ENCODE measurements at regions not wholly inside any gene's neighbourhood (a gene's known extent, or its start where the extent isn't known, plus 50 kb on each side); places are given as distances from the start of the nearest gene placed in this dataset.

DNA sequence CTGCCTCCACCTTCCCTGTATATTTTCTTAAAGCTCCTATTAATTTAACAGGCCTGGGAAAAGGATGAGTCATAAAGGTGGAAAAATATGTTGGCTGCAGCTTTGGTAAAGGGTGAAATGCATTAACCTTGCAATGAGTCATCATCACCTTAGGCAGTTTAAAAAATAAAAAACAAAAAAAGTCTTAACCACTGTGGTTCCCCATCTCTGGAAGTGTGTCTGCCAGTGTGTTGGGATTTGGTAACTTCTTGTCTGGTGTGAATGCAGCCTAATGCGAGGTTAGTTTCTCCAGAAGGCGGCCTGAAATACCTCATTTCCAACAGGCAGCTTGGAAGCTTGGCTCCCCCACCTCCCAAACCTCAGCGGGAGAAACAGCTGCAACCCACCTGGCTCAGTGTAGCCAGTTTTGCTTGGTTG, 265.3 kb upstream of the GAS1 start:
- H3K27ac Mint-ChIP-seq = no peak overlapping the region
- peaks cover 14% of the 10 kb centered on the region for H3K4me1 Mint-ChIP-seq (ENCODE audit: unreplicated experiment)
- DNase-seq (ENCODE audit: extremely low spot score, unreplicated experiment) = no peak
- peaks cover 17% of the 10 kb centered on the region for H3K27me3 Mint-ChIP-seq
- no peaks in the 10 kb centered on the region for H3K36me3 Mint-ChIP-seq
- no peak overlapping the region for H3K4me3 Mint-ChIP-seq
- H3K9me3 Mint-ChIP-seq = no peaks in the 10 kb centered on the region
- TF ChIP-seq, protein P1, sequence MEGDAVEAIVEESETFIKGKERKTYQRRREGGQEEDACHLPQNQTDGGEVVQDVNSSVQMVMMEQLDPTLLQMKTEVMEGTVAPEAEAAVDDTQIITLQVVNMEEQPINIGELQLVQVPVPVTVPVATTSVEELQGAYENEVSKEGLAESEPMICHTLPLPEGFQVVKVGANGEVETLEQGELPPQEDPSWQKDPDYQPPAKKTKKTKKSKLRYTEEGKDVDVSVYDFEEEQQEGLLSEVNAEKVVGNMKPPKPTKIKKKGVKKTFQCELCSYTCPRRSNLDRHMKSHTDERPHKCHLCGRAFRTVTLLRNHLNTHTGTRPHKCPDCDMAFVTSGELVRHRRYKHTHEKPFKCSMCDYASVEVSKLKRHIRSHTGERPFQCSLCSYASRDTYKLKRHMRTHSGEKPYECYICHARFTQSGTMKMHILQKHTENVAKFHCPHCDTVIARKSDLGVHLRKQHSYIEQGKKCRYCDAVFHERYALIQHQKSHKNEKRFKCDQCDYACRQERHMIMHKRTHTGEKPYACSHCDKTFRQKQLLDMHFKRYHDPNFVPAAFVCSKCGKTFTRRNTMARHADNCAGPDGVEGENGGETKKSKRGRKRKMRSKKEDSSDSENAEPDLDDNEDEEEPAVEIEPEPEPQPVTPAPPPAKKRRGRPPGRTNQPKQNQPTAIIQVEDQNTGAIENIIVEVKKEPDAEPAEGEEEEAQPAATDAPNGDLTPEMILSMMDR (conservative IDR thresholded peaks at IDR 0.05) = no peak

GRCh38 chr9:87213948-87214347, 266.6 kb upstream of the GAS1 start:
- Mint-ChIP-seq H3K4me3 (no peak overlapping the region), H3K27ac (no peak overlapping the region), H3K4me1 (ENCODE audit: unreplicated experiment) (peaks cover 14% of the 10 kb centered on the region)

DNA sequence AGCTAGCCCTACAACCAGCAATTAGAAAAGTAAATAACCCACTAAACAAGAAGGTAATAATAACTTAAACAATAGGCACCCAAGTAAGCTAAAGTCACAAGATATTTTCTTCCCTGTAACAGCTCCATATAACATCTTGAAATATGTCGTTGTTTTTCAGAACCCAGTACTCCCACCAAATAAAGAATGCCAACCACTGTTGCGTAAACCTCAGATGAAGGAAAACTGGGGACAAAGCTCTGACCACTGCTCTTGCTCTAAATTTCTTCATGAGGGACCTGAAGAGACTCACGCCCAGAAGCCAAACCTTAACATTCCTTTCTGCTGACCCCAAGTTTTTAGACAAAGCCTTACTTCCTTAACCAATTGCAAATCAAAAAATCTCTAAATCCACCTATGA, 267.7 kb upstream of the GAS1 start:
- TF ChIP-seq, protein P1 (conservative IDR thresholded peaks at IDR 0.05) = no peak
- peaks cover 14% of the 10 kb centered on the region for H3K4me1 Mint-ChIP-seq (ENCODE audit: unreplicated experiment)
- no peaks in the 10 kb centered on the region for H3K36me3 Mint-ChIP-seq
- H3K27me3 Mint-ChIP-seq = peaks cover 24% of the 10 kb centered on the region
- no peak overlapping the region for H3K4me3 Mint-ChIP-seq
- DNase-seq (ENCODE audit: extremely low spot score, unreplicated experiment) = no peak
- H3K27ac Mint-ChIP-seq = no peak overlapping the region
- no peaks in the 10 kb centered on the region for H3K9me3 Mint-ChIP-seq

More at GRCh38 chr9:87213948-87214347, 266.6 kb upstream of the GAS1 start:
- TF ChIP-seq, protein P1 (conservative IDR thresholded peaks at IDR 0.05) = no peak
- no peak for DNase-seq (ENCODE audit: extremely low spot score, unreplicated experiment)
- Mint-ChIP-seq H3K27me3 (peaks cover 24% of the 10 kb centered on the region), H3K9me3 (no peaks in the 10 kb centered on the region), H3K36me3 (no peaks in the 10 kb centered on the region)

- H3K9me3 Mint-ChIP-seq = no peaks in the 10 kb centered on the region
- H3K36me3 Mint-ChIP-seq = no peaks in the 10 kb centered on the region
- DNase-seq (ENCODE audit: extremely low spot score, unreplicated experiment) = no peak
- H3K4me1 Mint-ChIP-seq (ENCODE audit: unreplicated experiment) = peaks cover 17% of the 10 kb centered on the region
- TF ChIP-seq, protein P1 (conservative IDR thresholded peaks at IDR 0.05) = no peak
- no peak overlapping the region for H3K27ac Mint-ChIP-seq
- no peak overlapping the region for H3K4me3 Mint-ChIP-seq
- peaks cover 26% of the 10 kb centered on the region for H3K27me3 Mint-ChIP-seq
Observed at GRCh38 chr9:87216036-87216435, 268.7 kb upstream of the GAS1 start.

- Mint-ChIP-seq H3K27ac (no peak overlapping the region), H3K4me1 (ENCODE audit: unreplicated experiment) (peaks cover 16% of the 10 kb centered on the region), H3K36me3 (no peaks in the 10 kb centered on the region), H3K27me3 (peaks cover 27% of the 10 kb centered on the region), H3K4me3 (no peak overlapping the region), H3K9me3 (no peaks in the 10 kb centered on the region)
- DNase-seq (ENCODE audit: extremely low spot score, unreplicated experiment) = no peak
- TF ChIP-seq, protein P1 (conservative IDR thresholded peaks at IDR 0.05) = no peak
Observed at GRCh38 chr9:87216897-87217455, 269.7 kb upstream of the GAS1 start.
